Ovary (tissue), 3 donors: ENCODE measurements at regions not wholly inside any gene's neighbourhood (a gene's known extent, or its start where the extent isn't known, plus 50 kb on each side); places are given as distances from the start of the nearest gene placed in this dataset.

Experiments used
- CTCF ChIP-seq, 3 donors: fragments of 450-650 bp in 2 of 3; fragments of 200-600 bp in 1 of 3; IDR thresholded peaks; one replicate each; pipeline versions ENCODE4 v1.5.1 to v1.8.0; 2016 to 2022; ENCODE audit warnings: antibody characterized with exemption in 3 of 3, mild to moderate bottlenecking in 1 of 3
- POLR2A ChIP-seq: fragments of 450-650 bp; IDR thresholded peaks from one replicate; pipeline ENCODE4 v1.6.1; 2017; ENCODE audit warnings: antibody characterized with exemption, mild to moderate bottlenecking, moderate library complexity
- donor health status: DM: no; HTN: no; CAD: no.

DNA sequence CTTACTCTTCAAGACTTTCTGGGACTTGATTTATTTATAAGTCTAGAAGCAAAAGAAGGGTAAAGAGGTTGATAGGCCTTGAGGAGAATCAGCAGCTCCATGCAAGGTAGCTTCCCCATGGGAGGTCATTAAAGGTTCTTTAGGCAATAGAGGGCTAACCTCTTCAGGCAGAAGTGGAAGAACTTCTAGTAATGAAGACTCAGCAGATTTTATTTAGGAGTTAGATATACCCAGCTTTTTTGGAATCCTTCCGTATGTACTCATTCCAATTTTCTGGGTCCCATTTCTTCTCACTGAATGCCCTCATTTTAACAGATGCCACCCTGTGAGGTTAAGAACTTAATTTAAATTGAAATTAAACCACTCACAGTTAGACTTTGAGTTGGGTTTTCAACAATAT lies 565.6 kb downstream of the LRFN5 start:
- TF ChIP-seq CTCF (IDR thresholded peaks at IDR 0.05) (no peak), POLR2A (no peak)
